ENCODE measurements at regions not wholly inside any gene's neighbourhood (a gene's known extent, or its start where the extent isn't known, plus 50 kb on each side); places are given as distances from the start of the nearest gene placed in this dataset.

GRCh38 chr16:55968221-55968620 is 93.0 kb upstream of the CES5A start:
- TF ChIP-seq CTCF (IDR thresholded peaks at IDR 0.05), result no peak
- TF ChIP-seq POLR2A (IDR thresholded peaks at IDR 0.05), result no peak
